ENCODE measurements at regions not wholly inside any gene's neighbourhood (a gene's known extent, or its start where the extent isn't known, plus 50 kb on each side); places are given as distances from the start of the nearest gene placed in this dataset.
A peak's percentile ranks its signal among the peaks of the same experiment; 100 is the strongest.
"Not testable (repeated sequence)": the region's sequence is repeated elsewhere in the genome, so short reads cannot be mapped to it uniquely, and the experiment has no call there.

DNA sequence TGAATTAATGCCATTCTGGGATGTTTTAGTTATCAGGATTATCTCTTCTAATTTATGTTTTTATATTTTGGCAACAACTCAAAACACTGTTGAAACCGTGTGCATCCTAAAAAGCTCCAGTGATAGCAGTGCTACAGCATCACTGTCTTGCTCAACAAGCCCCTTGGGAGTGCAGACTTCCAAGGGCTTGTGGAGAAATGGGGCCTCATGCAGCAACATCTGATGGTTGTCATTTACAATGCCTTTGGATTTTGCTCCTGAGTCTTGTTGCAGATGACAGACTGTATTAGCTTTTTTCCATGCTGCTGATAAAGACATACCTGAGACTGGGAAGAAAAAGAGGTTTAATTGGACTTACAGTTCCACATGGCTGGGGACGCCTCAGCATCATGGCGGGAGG lies 515.4 kb downstream of the NEBL start:
- FAIRE-seq = no peak
- H3K4me3 ChIP-seq (ENCODE audit: low read depth in 1 of 3, low read length in 3 of 3) = no peak overlapping the region
- WGBS, 3 donors = 81 to 83% (median 82%) methylated on average over 3 of the region's 3 CpGs

DNA sequence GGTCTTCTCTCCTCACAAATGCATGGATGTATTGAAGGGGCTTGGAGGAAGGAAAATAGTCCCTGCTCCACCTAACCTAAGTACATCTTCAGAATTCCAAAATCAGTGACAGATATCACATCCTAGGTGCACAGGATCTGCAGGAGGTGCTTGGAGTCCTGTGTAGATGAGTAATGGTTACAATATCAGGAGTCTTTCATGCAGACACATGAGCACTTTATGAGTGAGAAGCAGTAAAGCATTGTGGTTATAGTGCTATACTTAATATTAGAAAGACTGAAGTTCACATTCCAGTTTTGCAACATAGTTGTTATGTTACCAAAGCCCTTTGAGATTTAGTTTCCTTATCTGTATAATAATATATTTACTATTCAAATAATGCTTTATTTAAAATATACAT lies 516.7 kb downstream of the NEBL start:
- FAIRE-seq (no peak), DNase-seq (peak in 1 of 2 donors; percentile 61)
- Histone ChIP-seq H3K4me3 (ENCODE audit: low read depth in 1 of 3, low read length in 3 of 3) (no peak overlapping the region), H3K9me3 (ENCODE audit: control insufficient read depth in 2 of 2, insufficient read depth in 1 of 2, low read depth in 1 of 2, low read length in 1 of 2) (peaks cover 0 to 14% of the 10 kb centered on the region in 2 donors), H3K36me3 (ENCODE audit: control insufficient read depth in 3 of 3, insufficient read depth in 2 of 3, low read depth in 1 of 3, low read length in 3 of 3) (no peaks in the 10 kb centered on the region), H3K27ac (ENCODE audit: low read depth in 1 of 3, low read length in 2 of 3) (peak overlapping the region in 1 of 3 donors; percentile 15), H3K4me1 (ENCODE audit: control insufficient read depth in 3 of 3, insufficient read depth in 2 of 3, low read depth in 1 of 3, low read length in 2 of 3) (peaks cover 0 to 10% (median 0%) of the 10 kb centered on the region in 3 donors), H3K27me3 (ENCODE audit: control insufficient read depth in 3 of 3, insufficient read depth in 3 of 3, low read length in 3 of 3) (no peaks in the 10 kb centered on the region)

More for the DNA sequence above, 515.4 kb downstream of the NEBL start:
- Histone ChIP-seq H3K27ac (ENCODE audit: low read depth in 1 of 3, low read length in 2 of 3) (no peak overlapping the region), H3K27me3 (ENCODE audit: control insufficient read depth in 3 of 3, insufficient read depth in 3 of 3, low read length in 3 of 3) (no peaks in the 10 kb centered on the region), H3K36me3 (ENCODE audit: control insufficient read depth in 3 of 3, insufficient read depth in 2 of 3, low read depth in 1 of 3, low read length in 3 of 3) (no peaks in the 10 kb centered on the region), H3K9me3 (ENCODE audit: control insufficient read depth in 2 of 2, insufficient read depth in 1 of 2, low read depth in 1 of 2, low read length in 1 of 2) (peaks cover 0 to 14% of the 10 kb centered on the region in 2 donors), H3K4me1 (ENCODE audit: control insufficient read depth in 3 of 3, insufficient read depth in 2 of 3, low read depth in 1 of 3, low read length in 2 of 3) (peaks cover 0 to 10% (median 0%) of the 10 kb centered on the region in 3 donors)
- peak in 1 of 2 donors; percentile 21 for DNase-seq

DNA sequence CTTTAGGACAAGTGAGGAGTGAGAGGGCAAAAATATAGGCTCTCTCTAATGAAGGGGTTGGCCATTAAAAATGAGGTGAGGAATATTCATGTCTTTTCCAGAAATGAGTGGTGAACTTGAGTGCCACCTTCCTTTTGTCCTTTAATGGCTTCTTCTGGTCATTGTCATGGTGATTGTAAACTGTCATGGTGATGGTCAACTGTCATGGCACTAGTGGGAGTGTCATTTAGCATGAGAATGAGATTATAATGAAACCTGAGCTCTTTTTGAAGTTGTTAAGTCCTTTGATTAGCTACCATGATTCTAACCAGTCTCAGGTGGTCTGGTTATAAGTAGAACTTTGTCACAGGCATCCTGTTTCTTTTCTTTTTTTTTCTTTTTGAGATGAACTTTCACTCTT lies 524.4 kb downstream of the NEBL start:
- no peaks in the 10 kb centered on the region for H3K36me3 ChIP-seq (ENCODE audit: control insufficient read depth in 3 of 3, insufficient read depth in 2 of 3, low read depth in 1 of 3, low read length in 3 of 3)
- H3K4me1 ChIP-seq (ENCODE audit: control insufficient read depth in 3 of 3, insufficient read depth in 2 of 3, low read depth in 1 of 3, low read length in 2 of 3) = no peaks in the 10 kb centered on the region
- no peak overlapping the region for H3K4me3 ChIP-seq (ENCODE audit: low read depth in 1 of 3, low read length in 3 of 3)
- DNase-seq (no peak), FAIRE-seq (no peak)
- no peaks in the 10 kb centered on the region for H3K27me3 ChIP-seq (ENCODE audit: control insufficient read depth in 3 of 3, insufficient read depth in 3 of 3, low read length in 3 of 3)
- no peak overlapping the region for H3K27ac ChIP-seq (ENCODE audit: low read depth in 1 of 3, low read length in 2 of 3)
- peaks cover 0 to 3% of the 10 kb centered on the region in 2 donors for H3K9me3 ChIP-seq (ENCODE audit: control insufficient read depth in 2 of 2, insufficient read depth in 1 of 2, low read depth in 1 of 2, low read length in 1 of 2)

DNA sequence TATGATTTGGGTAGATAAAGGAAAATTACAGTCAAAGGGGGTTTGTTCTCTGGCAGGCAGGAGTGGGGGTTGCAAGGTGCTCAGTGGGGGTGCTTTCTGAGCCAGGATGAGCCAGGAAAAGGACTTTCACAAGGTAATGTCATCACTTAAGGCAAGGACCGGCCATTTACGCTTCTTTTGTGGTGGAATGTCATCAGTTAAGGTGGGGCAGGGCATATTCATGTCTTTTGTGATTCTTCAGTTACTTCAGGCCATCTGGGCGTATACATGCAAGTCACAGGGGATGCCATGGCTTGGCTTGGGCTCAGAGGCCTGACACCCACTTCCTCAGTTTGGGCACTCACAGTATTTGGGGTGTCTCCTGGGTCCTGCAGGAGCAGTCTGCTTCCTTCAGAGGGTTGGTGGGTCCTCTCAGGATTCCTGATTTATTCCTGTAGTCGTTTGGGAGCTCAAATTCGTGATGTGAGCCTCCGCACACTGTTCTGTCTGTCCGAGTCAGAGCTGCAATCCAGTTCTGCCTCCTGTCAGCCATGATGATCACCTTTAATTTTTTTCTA lies 526.1 kb downstream of the NEBL start:
- H3K4me1 ChIP-seq (ENCODE audit: control insufficient read depth in 3 of 3, insufficient read depth in 2 of 3, low read depth in 1 of 3, low read length in 2 of 3); H3K27me3 ChIP-seq (ENCODE audit: control insufficient read depth in 3 of 3, insufficient read depth in 3 of 3, low read length in 3 of 3); H3K4me3 ChIP-seq (ENCODE audit: low read depth in 1 of 3, low read length in 3 of 3); DNase-seq; H3K9me3 ChIP-seq (ENCODE audit: control insufficient read depth in 2 of 2, insufficient read depth in 1 of 2, low read depth in 1 of 2, low read length in 1 of 2); FAIRE-seq; H3K27ac ChIP-seq (ENCODE audit: low read depth in 1 of 3, low read length in 2 of 3); H3K36me3 ChIP-seq (ENCODE audit: control insufficient read depth in 3 of 3, insufficient read depth in 2 of 3, low read depth in 1 of 3, low read length in 3 of 3): not testable (repeated sequence)
- 70 to 82% (median 74%) methylated on average over 7 of the region's 7 CpGs for WGBS, 3 donors

DNA sequence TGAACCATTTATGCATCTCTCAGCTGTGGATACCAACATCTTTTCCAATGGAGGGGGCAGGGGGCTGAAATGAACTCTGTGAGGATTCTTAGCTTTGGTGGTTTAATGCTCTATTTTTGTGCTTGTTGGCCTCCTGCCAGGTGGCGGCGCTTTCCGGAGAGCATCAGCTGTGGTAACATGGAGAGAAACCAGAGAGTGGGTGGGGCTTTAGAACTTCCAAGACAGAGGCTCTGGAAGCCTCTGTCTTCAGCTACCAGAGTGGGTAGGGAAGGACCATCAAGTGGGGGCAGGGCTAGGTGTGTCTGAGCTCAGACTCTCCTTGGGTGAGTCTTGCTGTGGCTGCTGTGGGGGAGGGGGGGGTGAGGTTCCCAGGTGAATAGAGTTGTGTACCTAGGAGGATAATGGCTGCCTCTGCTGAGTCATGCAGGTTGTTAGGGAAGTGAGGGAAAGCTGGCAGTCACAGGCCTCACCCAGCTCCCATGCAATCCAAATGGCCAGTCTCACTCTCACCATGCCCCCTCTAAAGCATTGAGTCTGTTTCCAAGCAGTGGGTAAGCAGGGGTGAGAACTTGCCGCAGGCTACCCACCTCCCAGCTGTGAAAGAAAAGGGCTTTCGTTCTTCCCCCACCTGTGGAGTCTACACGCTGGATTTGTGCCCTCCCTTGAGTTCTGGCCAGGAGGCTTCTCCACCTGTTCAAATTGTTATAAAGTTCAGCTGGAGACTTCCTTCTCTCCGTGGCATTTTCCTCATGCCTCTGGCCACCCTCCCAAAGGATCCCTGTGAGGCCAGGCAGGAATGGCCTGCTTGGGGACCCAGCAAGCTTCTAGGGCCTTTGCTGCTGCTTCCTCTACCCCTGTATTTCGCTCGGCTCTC lies 527.0 kb downstream of the NEBL start:
- Histone ChIP-seq H3K27me3 (ENCODE audit: control insufficient read depth in 3 of 3, insufficient read depth in 3 of 3, low read length in 3 of 3) (no peaks in the 10 kb centered on the region), H3K36me3 (ENCODE audit: control insufficient read depth in 3 of 3, insufficient read depth in 2 of 3, low read depth in 1 of 3, low read length in 3 of 3) (no peaks in the 10 kb centered on the region), H3K27ac (ENCODE audit: low read depth in 1 of 3, low read length in 2 of 3) (no peak overlapping the region), H3K4me1 (ENCODE audit: control insufficient read depth in 3 of 3, insufficient read depth in 2 of 3, low read depth in 1 of 3, low read length in 2 of 3) (no peaks in the 10 kb centered on the region), H3K4me3 (ENCODE audit: low read depth in 1 of 3, low read length in 3 of 3) (no peak overlapping the region), H3K9me3 (ENCODE audit: control insufficient read depth in 2 of 2, insufficient read depth in 1 of 2, low read depth in 1 of 2, low read length in 1 of 2) (peaks cover 0 to 3% of the 10 kb centered on the region in 2 donors)
- FAIRE-seq (no peak), DNase-seq (peak in 1 of 2 donors; percentile 0)
- WGBS, 3 donors = 73 to 83% (median 83%) methylated on average over 9 of the region's 9 CpGs

DNA sequence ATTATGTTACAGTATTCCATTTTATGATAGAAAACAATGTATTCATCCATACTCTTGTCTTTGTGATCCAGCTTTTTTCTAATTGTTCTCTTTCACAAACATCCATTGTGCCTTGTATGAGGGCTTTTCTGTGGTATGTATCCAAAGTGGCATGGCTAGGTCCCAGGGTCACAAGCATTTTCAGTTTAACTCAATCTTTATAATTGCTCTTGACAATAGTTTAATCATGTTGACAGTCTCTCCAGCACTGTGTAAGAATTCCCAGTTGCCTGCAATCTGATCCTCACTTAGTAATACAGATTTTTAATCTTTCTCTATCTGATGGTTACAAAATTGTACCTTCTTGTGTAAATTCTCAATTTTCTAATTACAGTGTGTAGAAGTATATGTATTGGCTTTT lies 533.4 kb downstream of the NEBL start:
- FAIRE-seq = no peak

DNA sequence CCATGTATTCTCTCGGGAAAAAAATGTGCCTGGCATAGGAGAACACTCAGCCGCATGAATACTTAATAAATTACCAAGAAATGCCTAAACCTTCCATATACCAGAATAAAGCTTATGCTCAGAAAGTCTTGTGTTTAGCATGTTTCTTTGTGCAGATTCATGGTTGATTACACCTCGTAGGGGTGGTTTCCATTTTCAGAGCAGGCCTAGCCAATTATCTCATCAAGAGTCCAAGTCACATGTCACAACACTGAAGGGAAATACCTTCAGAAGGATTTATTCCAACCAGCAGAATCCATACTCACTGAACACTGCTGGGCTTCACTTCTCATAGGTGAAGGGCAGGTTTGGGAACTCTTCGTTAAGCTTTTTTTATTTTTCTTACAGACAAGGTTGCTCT lies 539.7 kb downstream of the PLXDC2 start:
- no peak overlapping the region for H3K27ac ChIP-seq (ENCODE audit: low read depth in 1 of 3, low read length in 2 of 3)
- FAIRE-seq (no peak), DNase-seq (no peak)
- H3K4me3 ChIP-seq (ENCODE audit: low read depth in 1 of 3, low read length in 3 of 3) = no peak overlapping the region
- no peaks in the 10 kb centered on the region for H3K27me3 ChIP-seq (ENCODE audit: control insufficient read depth in 3 of 3, insufficient read depth in 3 of 3, low read length in 3 of 3)
- no peaks in the 10 kb centered on the region for H3K36me3 ChIP-seq (ENCODE audit: control insufficient read depth in 3 of 3, insufficient read depth in 2 of 3, low read depth in 1 of 3, low read length in 3 of 3)
- H3K4me1 ChIP-seq (ENCODE audit: control insufficient read depth in 3 of 3, insufficient read depth in 2 of 3, low read depth in 1 of 3, low read length in 2 of 3) = no peaks in the 10 kb centered on the region
- H3K9me3 ChIP-seq (ENCODE audit: control insufficient read depth in 2 of 2, insufficient read depth in 1 of 2, low read depth in 1 of 2, low read length in 1 of 2) = no peaks in the 10 kb centered on the region
- WGBS, 3 donors = 54 to 74% (median 62%) methylated on average over 4 of the region's 4 CpGs

More for the DNA sequence above, 533.4 kb downstream of the NEBL start:
- Histone ChIP-seq H3K27me3 (ENCODE audit: control insufficient read depth in 3 of 3, insufficient read depth in 3 of 3, low read length in 3 of 3) (no peaks in the 10 kb centered on the region), H3K4me3 (ENCODE audit: low read depth in 1 of 3, low read length in 3 of 3) (no peak overlapping the region), H3K9me3 (ENCODE audit: control insufficient read depth in 2 of 2, insufficient read depth in 1 of 2, low read depth in 1 of 2, low read length in 1 of 2) (peaks cover 0 to 3% of the 10 kb centered on the region in 2 donors), H3K27ac (ENCODE audit: low read depth in 1 of 3, low read length in 2 of 3) (no peak overlapping the region), H3K36me3 (ENCODE audit: control insufficient read depth in 3 of 3, insufficient read depth in 2 of 3, low read depth in 1 of 3, low read length in 3 of 3) (no peaks in the 10 kb centered on the region), H3K4me1 (ENCODE audit: control insufficient read depth in 3 of 3, insufficient read depth in 2 of 3, low read depth in 1 of 3, low read length in 2 of 3) (no peaks in the 10 kb centered on the region)
- DNase-seq = no peak

DNA sequence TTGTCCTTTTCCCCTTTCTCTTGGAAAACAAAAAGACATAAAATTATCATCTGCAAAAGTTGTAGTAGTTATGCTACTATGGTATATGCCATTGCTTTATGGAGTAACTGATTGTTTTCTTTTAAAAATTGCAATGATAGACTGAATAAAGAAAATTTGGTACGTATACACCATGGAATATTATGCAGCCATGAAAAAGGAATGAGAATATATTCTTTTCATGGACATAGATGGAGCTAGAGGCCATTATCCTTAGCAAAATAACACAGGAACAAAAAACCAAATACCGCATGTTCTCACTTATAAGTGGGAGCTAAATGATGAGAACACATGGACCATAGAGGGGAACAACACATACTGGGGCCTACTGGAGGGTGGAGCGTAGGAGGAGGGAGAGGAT lies 538.8 kb downstream of the PLXDC2 start:
- 59 to 84% (median 77%) methylated on average over 3 of the region's 3 CpGs for WGBS, 3 donors
- Histone ChIP-seq H3K4me3 (ENCODE audit: low read depth in 1 of 3, low read length in 3 of 3) (no peak overlapping the region), H3K9me3 (ENCODE audit: control insufficient read depth in 2 of 2, insufficient read depth in 1 of 2, low read depth in 1 of 2, low read length in 1 of 2) (no peaks in the 10 kb centered on the region), H3K27me3 (ENCODE audit: control insufficient read depth in 3 of 3, insufficient read depth in 3 of 3, low read length in 3 of 3) (no peaks in the 10 kb centered on the region), H3K27ac (ENCODE audit: low read depth in 1 of 3, low read length in 2 of 3) (no peak overlapping the region), H3K4me1 (ENCODE audit: control insufficient read depth in 3 of 3, insufficient read depth in 2 of 3, low read depth in 1 of 3, low read length in 2 of 3) (no peaks in the 10 kb centered on the region), H3K36me3 (ENCODE audit: control insufficient read depth in 3 of 3, insufficient read depth in 2 of 3, low read depth in 1 of 3, low read length in 3 of 3) (no peaks in the 10 kb centered on the region)
- FAIRE-seq (no peak), DNase-seq (no peak)
